ENCODE measurements at regions not wholly inside any gene's neighbourhood (a gene's known extent, or its start where the extent isn't known, plus 50 kb on each side); places are given as distances from the start of the nearest gene placed in this dataset.

DNA sequence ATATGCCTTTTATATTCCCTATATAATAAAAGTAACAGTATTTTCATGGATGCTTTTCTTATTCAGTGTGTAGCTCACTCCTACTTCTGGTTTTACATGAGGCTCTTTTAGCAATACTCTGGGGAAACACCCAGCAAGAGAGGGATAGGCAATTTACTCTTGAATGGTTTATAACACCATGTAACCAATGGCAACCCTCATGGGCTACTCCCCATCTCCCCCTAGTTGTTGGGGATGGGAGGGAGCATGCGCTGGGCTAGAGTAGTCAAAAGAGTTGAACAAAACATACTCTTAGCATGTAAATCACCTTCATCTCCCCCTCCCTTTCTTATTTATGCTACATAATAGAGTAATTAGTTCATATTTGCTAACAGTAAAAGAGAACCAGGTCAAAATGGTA lies 140.1 kb upstream of the LRFN2 start:
- Histone ChIP-seq H3K9me3 (ENCODE audit: control insufficient read depth in 4 of 4, insufficient read depth in 3 of 4, low read length in 3 of 4) (peaks cover 0 to 1% (median 0%) of the 10 kb centered on the region in 4 donors), H3K27ac (ENCODE audit: low read depth in 1 of 2, low read length in 1 of 2) (no peak overlapping the region), H3K36me3 (ENCODE audit: control insufficient read depth in 4 of 4, insufficient read depth in 4 of 4, low read length in 4 of 4) (no peaks in the 10 kb centered on the region), H3K9ac (ENCODE audit: insufficient read depth in 1 of 2, low read length in 2 of 2) (no peak overlapping the region), H3K27me3 (ENCODE audit: control insufficient read depth in 3 of 3, insufficient read depth in 3 of 3, low read length in 2 of 3) (no peaks in the 10 kb centered on the region), H3K4me3 (no peak overlapping the region), H3K4me1 (ENCODE audit: control insufficient read depth in 5 of 5, insufficient read depth in 5 of 5, low read length in 5 of 5) (peaks cover 0 to 19% (median 0%) of the 10 kb centered on the region in 5 donors)
- DNase-seq (no peak), ATAC-seq (ENCODE audit: insufficient read depth, low FRiP score) (no peak)
- WGBS, 2 donors = 93 to 98% methylated on average over 1 of the region's 1 CpG
- TF ChIP-seq CTCF (IDR thresholded peaks at IDR 0.05; ENCODE audit: control extremely low read depth, extremely low read depth) = no peak

- no peaks in the 10 kb centered on the region for H3K36me3 ChIP-seq (ENCODE audit: control insufficient read depth in 4 of 4, insufficient read depth in 4 of 4, low read length in 4 of 4)
- H3K27ac ChIP-seq (ENCODE audit: low read depth in 1 of 2, low read length in 1 of 2) = no peak overlapping the region
- peaks cover 0 to 22% (median 0%) of the 10 kb centered on the region in 5 donors for H3K4me1 ChIP-seq (ENCODE audit: control insufficient read depth in 5 of 5, insufficient read depth in 5 of 5, low read length in 5 of 5)
- no peaks in the 10 kb centered on the region for H3K27me3 ChIP-seq (ENCODE audit: control insufficient read depth in 3 of 3, insufficient read depth in 3 of 3, low read length in 2 of 3)
- no peak overlapping the region for H3K9ac ChIP-seq (ENCODE audit: insufficient read depth in 1 of 2, low read length in 2 of 2)
- TF ChIP-seq CTCF (IDR thresholded peaks at IDR 0.05; ENCODE audit: control extremely low read depth, extremely low read depth) = no peak
- H3K4me3 ChIP-seq = no peak overlapping the region
- ATAC-seq (ENCODE audit: insufficient read depth, low FRiP score) = no peak
- peaks cover 0 to 1% (median 0%) of the 10 kb centered on the region in 4 donors for H3K9me3 ChIP-seq (ENCODE audit: control insufficient read depth in 4 of 4, insufficient read depth in 3 of 4, low read length in 3 of 4)
- DNase-seq = no peak
- 92 to 95% methylated on average over 5 of the region's 5 CpGs for WGBS, 2 donors
Measured at GRCh38 chr6:40726853-40727252, 139.7 kb upstream of the LRFN2 start.

GRCh38 chr6:40725390-40725789 lies 138.2 kb upstream of the LRFN2 start:
- Histone ChIP-seq H3K27me3 (ENCODE audit: control insufficient read depth in 3 of 3, insufficient read depth in 3 of 3, low read length in 2 of 3) (no peaks in the 10 kb centered on the region), H3K9ac (ENCODE audit: insufficient read depth in 1 of 2, low read length in 2 of 2) (no peak overlapping the region), H3K4me1 (ENCODE audit: control insufficient read depth in 5 of 5, insufficient read depth in 5 of 5, low read length in 5 of 5) (peaks cover 0 to 24% (median 0%) of the 10 kb centered on the region in 5 donors), H3K4me3 (no peak overlapping the region), H3K36me3 (ENCODE audit: control insufficient read depth in 4 of 4, insufficient read depth in 4 of 4, low read length in 4 of 4) (no peaks in the 10 kb centered on the region), H3K27ac (ENCODE audit: low read depth in 1 of 2, low read length in 1 of 2) (no peak overlapping the region), H3K9me3 (ENCODE audit: control insufficient read depth in 4 of 4, insufficient read depth in 3 of 4, low read length in 3 of 4) (no peaks in the 10 kb centered on the region)
- TF ChIP-seq CTCF (IDR thresholded peaks at IDR 0.05; ENCODE audit: control extremely low read depth, extremely low read depth) = no peak
- ATAC-seq (ENCODE audit: insufficient read depth, low FRiP score) (no peak), DNase-seq (no peak)
- 90 to 92% methylated on average over 2 of the region's 2 CpGs for WGBS, 2 donors

DNA sequence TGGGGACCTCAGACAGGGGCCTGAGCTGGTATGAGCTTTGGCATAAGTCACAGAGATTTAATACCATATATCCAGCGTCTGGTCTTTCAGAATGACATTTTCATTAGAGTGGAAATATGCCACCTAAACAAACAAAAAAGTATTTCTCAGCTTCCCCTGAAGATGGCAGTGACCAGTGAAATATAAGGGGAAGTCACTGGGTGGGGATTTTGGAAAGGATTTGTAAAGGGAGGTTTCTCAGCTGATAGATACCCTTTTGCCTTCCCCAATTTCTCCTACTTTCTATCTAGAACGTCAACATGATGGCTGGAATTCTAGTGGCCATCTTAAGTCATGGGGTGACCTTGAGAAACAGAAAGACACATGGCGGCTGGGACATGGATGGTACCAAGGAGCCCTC lies 137.7 kb upstream of the LRFN2 start:
- Histone ChIP-seq H3K36me3 (ENCODE audit: control insufficient read depth in 4 of 4, insufficient read depth in 4 of 4, low read length in 4 of 4) (no peaks in the 10 kb centered on the region), H3K4me1 (ENCODE audit: control insufficient read depth in 5 of 5, insufficient read depth in 5 of 5, low read length in 5 of 5) (peaks cover 0 to 28% (median 2%) of the 10 kb centered on the region in 5 donors), H3K27ac (ENCODE audit: low read depth in 1 of 2, low read length in 1 of 2) (no peak overlapping the region), H3K4me3 (no peak overlapping the region), H3K9me3 (ENCODE audit: control insufficient read depth in 4 of 4, insufficient read depth in 3 of 4, low read length in 3 of 4) (no peaks in the 10 kb centered on the region), H3K9ac (ENCODE audit: insufficient read depth in 1 of 2, low read length in 2 of 2) (no peak overlapping the region), H3K27me3 (ENCODE audit: control insufficient read depth in 3 of 3, insufficient read depth in 3 of 3, low read length in 2 of 3) (no peaks in the 10 kb centered on the region)
- DNase-seq (no peak), ATAC-seq (ENCODE audit: insufficient read depth, low FRiP score) (no peak)
- 78 to 81% methylated on average over 3 of the region's 3 CpGs for WGBS, 2 donors
- TF ChIP-seq CTCF (IDR thresholded peaks at IDR 0.05; ENCODE audit: control extremely low read depth, extremely low read depth) = no peak
